Right lobe of liver (tissue), 6 donors: ENCODE measurements at regions not wholly inside any gene's neighbourhood (a gene's known extent, or its start where the extent isn't known, plus 50 kb on each side); places are given as distances from the start of the nearest gene placed in this dataset.

ENCODE experiments used
- ATAC-seq, 4 donors: fragments of 200-7000 bp; cut with Tn5 transposase; one replicate each; pipeline ENCODE4 v1.9.1; 2020; ENCODE audit warnings: mild to moderate bottlenecking in 4 of 4, moderate library complexity in 4 of 4
- DNase-seq, 3 donors: peaks; one replicate each; pipeline ENCODE4 v3.0.0-alpha.2; 2020
- H3K27ac ChIP-seq, 3 donors: fragments of 200-600 bp; one replicate each; pipeline ENCODE4 v1.8.0; 2022
- H3K27me3 ChIP-seq, 2 donors: fragments of 200-600 bp; one replicate each; pipeline ENCODE4 v1.8.0; 2022
- H3K36me3 ChIP-seq, 4 donors: fragments of 200-600 bp; sonication (generic) in 1 of 4; one replicate each; pipeline versions ENCODE4 v1.5.1 to v1.8.0; 2017 to 2022; ENCODE audit warnings: control low read depth in 1 of 4
- H3K4me1 ChIP-seq, 4 donors: fragments of 200-600 bp; sonication (generic) in 1 of 4; one replicate each; pipeline versions ENCODE4 v1.5.1 to v1.8.0; 2017 to 2022; ENCODE audit warnings: control low read depth in 1 of 4
- H3K4me3 ChIP-seq, 3 donors: fragments of 200-600 bp; one replicate each; pipeline ENCODE4 v1.8.0; 2022
- H3K9me3 ChIP-seq, 4 donors: fragments of 200-600 bp; sonication (generic) in 1 of 4; one replicate each; pipeline versions ENCODE4 v1.5.1 to v1.8.0; 2017 to 2022; ENCODE audit warnings: control low read depth in 1 of 4
- POLR2A ChIP-seq: fragments of 450-650 bp; IDR thresholded peaks from one replicate; pipeline ENCODE4 v1.6.1; 2017; ENCODE audit warnings: antibody characterized with exemption, mild to moderate bottlenecking
- WGBS: methylation state at CpG from one replicate; pipeline ENCODE4 v1.1.6; 2018; ENCODE audit warnings: low coverage, low lambda C conversion rate; ENCODE audit not compliant: insufficient coverage; ENCODE audit errors: missing lambda C conversion rate; 5-methylcytosine and 5-hydroxymethylcytosine counted together
- intact Hi-C, 2 donors: fragments of 100-400 bp; cut with DNase I; formaldehyde crosslinking; loops; one replicate each; pipeline versions ENCODE4 v1.11.2 to v1.14.1; 2022
- TF ChIP-seq, protein P1 (sequence below), 4 donors: fragments of 200-600 bp in 3 of 4; fragments of 450-650 bp in 1 of 4; IDR thresholded peaks; one replicate each; pipeline versions ENCODE4 v1.5.1 to v1.8.0; 2016 to 2022; ENCODE audit warnings: antibody characterized with exemption in 4 of 4, mild to moderate bottlenecking in 2 of 4
- donor health status: DM: no; HTN: yes; CAD: no.
- donor health status: DM: no; HTN: no; CAD: no.
- donor health status: DM: no; HTN: no; CAD: no.
- donor health status: DM: no; HTN: yes; CAD: no.
- donor health status: DM: no; HTN: yes; CAD: no.

DNA sequence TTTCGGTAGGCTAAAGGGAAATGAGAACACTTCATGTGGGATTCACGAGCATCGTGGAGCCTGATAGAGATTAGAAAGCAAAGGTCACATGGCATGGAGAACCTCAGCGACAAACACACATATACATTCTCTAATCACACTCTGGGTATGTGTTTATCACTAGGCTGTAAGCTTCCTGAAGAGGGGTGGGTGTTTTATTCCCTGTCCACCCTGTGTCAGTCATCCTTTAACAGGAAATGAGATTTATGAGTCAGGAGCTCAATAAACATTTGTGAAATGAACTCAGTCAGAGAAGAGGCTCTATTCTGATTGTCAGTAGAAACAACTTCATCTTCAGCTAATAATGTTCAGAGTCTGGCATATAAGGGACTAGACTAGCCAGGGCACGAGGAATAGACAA, 71.7 kb upstream of the EIF3M start:
- TF ChIP-seq, protein P1, sequence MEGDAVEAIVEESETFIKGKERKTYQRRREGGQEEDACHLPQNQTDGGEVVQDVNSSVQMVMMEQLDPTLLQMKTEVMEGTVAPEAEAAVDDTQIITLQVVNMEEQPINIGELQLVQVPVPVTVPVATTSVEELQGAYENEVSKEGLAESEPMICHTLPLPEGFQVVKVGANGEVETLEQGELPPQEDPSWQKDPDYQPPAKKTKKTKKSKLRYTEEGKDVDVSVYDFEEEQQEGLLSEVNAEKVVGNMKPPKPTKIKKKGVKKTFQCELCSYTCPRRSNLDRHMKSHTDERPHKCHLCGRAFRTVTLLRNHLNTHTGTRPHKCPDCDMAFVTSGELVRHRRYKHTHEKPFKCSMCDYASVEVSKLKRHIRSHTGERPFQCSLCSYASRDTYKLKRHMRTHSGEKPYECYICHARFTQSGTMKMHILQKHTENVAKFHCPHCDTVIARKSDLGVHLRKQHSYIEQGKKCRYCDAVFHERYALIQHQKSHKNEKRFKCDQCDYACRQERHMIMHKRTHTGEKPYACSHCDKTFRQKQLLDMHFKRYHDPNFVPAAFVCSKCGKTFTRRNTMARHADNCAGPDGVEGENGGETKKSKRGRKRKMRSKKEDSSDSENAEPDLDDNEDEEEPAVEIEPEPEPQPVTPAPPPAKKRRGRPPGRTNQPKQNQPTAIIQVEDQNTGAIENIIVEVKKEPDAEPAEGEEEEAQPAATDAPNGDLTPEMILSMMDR (IDR thresholded peaks at IDR 0.05) = no peak
- no peak for TF ChIP-seq POLR2A
- no peak overlapping the region for H3K27ac ChIP-seq
- intact Hi-C loops = no loop called here
- H3K36me3 ChIP-seq = no peaks in the 10 kb centered on the region
- no peak for ATAC-seq
- H3K27me3 ChIP-seq = no peaks in the 10 kb centered on the region
- H3K4me1 ChIP-seq = no peaks in the 10 kb centered on the region
- H3K9me3 ChIP-seq = peaks cover 0 to 2% (median 0%) of the 10 kb centered on the region in 4 donors
- WGBS = 30% methylated on average over 5 of the region's 5 CpGs
- DNase-seq = no peak
- H3K4me3 ChIP-seq = no peak overlapping the region

DNA sequence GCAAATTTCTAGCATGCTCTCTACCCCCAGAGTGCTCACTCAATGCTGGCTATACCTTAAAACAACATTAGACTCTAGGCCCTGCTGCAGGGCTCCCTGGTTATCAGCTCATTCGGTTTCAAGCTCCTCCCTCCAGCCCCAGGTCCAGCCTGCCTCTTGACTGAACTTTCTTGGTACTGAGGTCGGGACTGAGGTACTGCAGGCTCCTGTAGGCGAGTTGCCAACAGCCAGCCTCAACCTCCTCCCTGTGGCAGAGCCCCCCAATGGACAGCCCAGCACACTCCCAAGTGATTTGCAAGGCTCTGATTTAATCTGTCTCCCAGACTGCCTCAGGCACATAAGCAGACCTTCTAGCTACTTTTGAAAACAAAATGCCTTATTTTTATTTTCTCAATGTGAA, 73.6 kb upstream of the EIF3M start:
- TF ChIP-seq, protein P1 (IDR thresholded peaks at IDR 0.05) = no peak
- no peak for TF ChIP-seq POLR2A
- Histone ChIP-seq H3K9me3 (no peaks in the 10 kb centered on the region), H3K27me3 (no peaks in the 10 kb centered on the region), H3K36me3 (no peaks in the 10 kb centered on the region), H3K4me3 (no peak overlapping the region), H3K4me1 (no peaks in the 10 kb centered on the region), H3K27ac (no peak overlapping the region)
- intact Hi-C loops = no loop called here
- ATAC-seq (no peak), DNase-seq (no peak)
- 20% methylated on average over 1 of the region's 3 CpGs for WGBS

DNA sequence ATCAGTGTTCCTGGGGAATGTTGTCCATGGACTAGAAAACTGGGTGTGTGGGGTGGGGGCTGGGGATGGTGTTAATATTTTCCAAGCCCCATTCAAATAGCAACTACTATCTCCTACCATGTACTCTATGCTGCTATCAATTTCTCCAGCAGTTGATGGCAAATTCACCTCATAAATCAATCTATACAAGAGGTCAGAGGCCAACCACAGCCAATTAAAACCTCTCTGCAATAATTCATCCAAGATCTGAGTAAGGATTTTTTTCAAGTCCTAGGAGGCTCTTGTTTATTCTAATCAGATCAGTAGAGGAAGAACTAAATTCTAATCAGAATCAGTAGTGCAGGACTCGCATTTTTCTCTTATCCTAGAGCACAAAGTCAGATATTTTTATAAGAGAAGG, 73.4 kb upstream of the WT1 start:
- H3K36me3 ChIP-seq = no peaks in the 10 kb centered on the region
- no peak overlapping the region for H3K27ac ChIP-seq
- no peak for TF ChIP-seq POLR2A
- TF ChIP-seq, protein P1 (IDR thresholded peaks at IDR 0.05) = no peak
- 29% methylated on average over 1 of the region's 1 CpG for WGBS
- ATAC-seq = no peak
- no peak for DNase-seq
- no peaks in the 10 kb centered on the region for H3K27me3 ChIP-seq
- H3K4me3 ChIP-seq = no peak overlapping the region
- no peaks in the 10 kb centered on the region for H3K4me1 ChIP-seq
- intact Hi-C loops = no loop called here
- H3K9me3 ChIP-seq = no peaks in the 10 kb centered on the region

DNA sequence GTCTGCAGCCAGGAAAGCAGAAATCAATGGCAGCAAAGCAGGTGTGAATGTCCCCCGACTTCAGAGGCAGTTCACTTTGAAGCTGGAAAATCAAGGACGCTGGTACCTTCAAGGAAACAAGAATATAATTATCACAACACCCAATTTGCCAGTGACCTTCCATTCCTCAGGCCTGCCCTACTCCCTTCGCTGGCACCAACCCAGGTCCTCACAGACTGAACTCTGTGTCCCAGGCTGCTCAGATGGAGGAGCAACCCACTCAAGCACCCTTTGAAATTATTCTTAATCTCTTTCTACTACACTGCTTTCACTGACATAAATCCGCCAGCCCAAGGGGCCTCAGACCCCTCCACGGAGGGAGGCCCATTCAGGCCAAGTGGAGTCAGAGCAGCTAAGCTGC, 64.7 kb upstream of the WT1 start:
- WGBS = 70% methylated on average over 4 of the region's 5 CpGs
- no peak overlapping the region for H3K27ac ChIP-seq
- no peak for ATAC-seq
- H3K36me3 ChIP-seq = no peaks in the 10 kb centered on the region
- DNase-seq = no peak
- TF ChIP-seq POLR2A = no peak
- TF ChIP-seq, protein P1 (IDR thresholded peaks at IDR 0.05) = no peak
- H3K9me3 ChIP-seq = no peaks in the 10 kb centered on the region
- H3K4me1 ChIP-seq = no peaks in the 10 kb centered on the region
- no peaks in the 10 kb centered on the region for H3K27me3 ChIP-seq
- H3K4me3 ChIP-seq = no peak overlapping the region
- intact Hi-C loops = no loop called here

DNA sequence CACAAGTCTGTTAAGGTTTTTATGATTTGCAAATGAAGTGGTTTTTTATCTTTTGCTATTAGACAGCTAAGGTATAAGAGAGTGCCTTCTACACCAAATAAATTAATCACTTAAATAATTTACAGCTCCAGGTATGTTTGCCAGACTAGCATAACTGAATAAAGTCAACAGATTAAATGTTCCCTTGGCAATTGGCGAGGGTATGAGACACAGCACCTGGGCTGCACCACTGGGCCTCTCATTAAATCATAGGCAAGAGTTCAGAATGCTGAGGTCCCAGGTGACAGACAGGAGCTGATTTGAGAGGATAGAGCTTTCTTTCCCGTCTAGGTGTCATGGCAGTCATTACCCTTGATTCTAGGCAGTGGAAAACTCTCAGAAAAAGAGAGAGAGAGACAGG, 62.6 kb upstream of the WT1 start:
- 40% methylated on average over 2 of the region's 2 CpGs for WGBS
- Histone ChIP-seq H3K27ac (no peak overlapping the region), H3K4me1 (no peaks in the 10 kb centered on the region), H3K9me3 (no peaks in the 10 kb centered on the region), H3K36me3 (no peaks in the 10 kb centered on the region), H3K4me3 (no peak overlapping the region), H3K27me3 (no peaks in the 10 kb centered on the region)
- no peak for TF ChIP-seq POLR2A
- TF ChIP-seq, protein P1 (IDR thresholded peaks at IDR 0.05) = no peak
- DNase-seq (no peak), ATAC-seq (no peak)
- intact Hi-C loops = no loop called here
